Cardiac muscle cell (in vitro differentiated cells and primary cell): ENCODE measurements at regions not wholly inside any gene's neighbourhood (a gene's known extent, or its start where the extent isn't known, plus 50 kb on each side); places are given as distances from the start of the nearest gene placed in this dataset.

Experiments used
- DNase-seq, 2 donors: peaks; one replicate each; pipeline versions ENCODE4 v3.0.0 to v3.0.0-alpha.2; 2010 to 2017; ENCODE audit warnings: low read depth in 1 of 2, low spot score in 1 of 2
- H3K27ac ChIP-seq: fragments of 200-600 bp; sonication (generic); 2 replicates; pipeline ENCODE4 v1.5.1; 2016
- H3K27me3 ChIP-seq: fragments of 200-600 bp; sonication (generic); 2 replicates; pipeline ENCODE4 v1.6.0; 2016; ENCODE audit warnings: control low read depth
- H3K36me3 ChIP-seq: fragments of 200-600 bp; sonication (generic); 2 replicates; pipeline ENCODE4 v1.5.1; 2016; ENCODE audit warnings: control low read depth
- H3K4me1 ChIP-seq: fragments of 200-600 bp; sonication (generic); 2 replicates; pipeline ENCODE4 v1.8.1; 2017; ENCODE audit warnings: low read depth, mild to moderate bottlenecking, mixed run types
- H3K4me3 ChIP-seq: fragments of 200-600 bp; sonication (generic); 2 replicates; pipeline ENCODE4 v1.5.1; 2016; ENCODE audit warnings: mild to moderate bottlenecking
- H3K9me3 ChIP-seq: fragments of 200-600 bp; sonication (generic); 2 replicates; pipeline ENCODE4 v1.5.1; 2017; ENCODE audit warnings: low read depth, mild to moderate bottlenecking, control low read depth
- CTCF ChIP-seq: IDR thresholded peaks from 2 replicates; pipeline ENCODE4 v1.5.1; 2012; ENCODE audit warnings: low read depth, mild to moderate bottlenecking, low read length

- TF ChIP-seq CTCF = no peak
- Histone ChIP-seq H3K4me1 (no peaks in the 10 kb centered on the region), H3K27ac (no peak overlapping the region), H3K9me3 (peaks cover 5% of the 10 kb centered on the region), H3K27me3 (no peaks in the 10 kb centered on the region), H3K36me3 (no peaks in the 10 kb centered on the region), H3K4me3 (no peak overlapping the region)
- no peak for DNase-seq
These were observed 479.4 kb upstream of the TCF4 start for GRCh38 chr18:56067214-56067894.

GRCh38 chr18:56066524-56067213 is 478.7 kb upstream of the TCF4 start:
- H3K4me1 ChIP-seq = no peaks in the 10 kb centered on the region
- no peak overlapping the region for H3K4me3 ChIP-seq
- H3K9me3 ChIP-seq = peaks cover 5% of the 10 kb centered on the region
- no peak for DNase-seq
- H3K27ac ChIP-seq = no peak overlapping the region
- TF ChIP-seq CTCF = no peak
- H3K27me3 ChIP-seq = no peaks in the 10 kb centered on the region
- no peaks in the 10 kb centered on the region for H3K36me3 ChIP-seq

GRCh38 chr18:56065086-56065485 is 477.1 kb upstream of the TCF4 start:
- H3K27ac ChIP-seq = no peak overlapping the region
- DNase-seq = no peak
- no peak overlapping the region for H3K4me3 ChIP-seq
- no peaks in the 10 kb centered on the region for H3K9me3 ChIP-seq
- no peak for TF ChIP-seq CTCF
- no peaks in the 10 kb centered on the region for H3K27me3 ChIP-seq
- H3K36me3 ChIP-seq = no peaks in the 10 kb centered on the region
- H3K4me1 ChIP-seq = no peaks in the 10 kb centered on the region

GRCh38 chr18:56062931-56063330 is 474.9 kb upstream of the TCF4 start:
- no peak for TF ChIP-seq CTCF
- Histone ChIP-seq H3K4me1 (no peaks in the 10 kb centered on the region), H3K9me3 (no peaks in the 10 kb centered on the region), H3K27me3 (no peaks in the 10 kb centered on the region), H3K36me3 (no peaks in the 10 kb centered on the region), H3K27ac (no peak overlapping the region), H3K4me3 (no peak overlapping the region)
- DNase-seq = no peak

- Histone ChIP-seq H3K36me3 (no peaks in the 10 kb centered on the region), H3K27me3 (no peaks in the 10 kb centered on the region), H3K4me1 (no peaks in the 10 kb centered on the region), H3K4me3 (no peak overlapping the region), H3K9me3 (no peaks in the 10 kb centered on the region), H3K27ac (no peak overlapping the region)
- TF ChIP-seq CTCF = no peak
- no peak for DNase-seq
These were observed 473.1 kb upstream of the TCF4 start for GRCh38 chr18:56060967-56061541.
